ENCODE measurements at regions not wholly inside any gene's neighbourhood (a gene's known extent, or its start where the extent isn't known, plus 50 kb on each side); places are given as distances from the start of the nearest gene placed in this dataset.
A peak's percentile ranks its signal among the peaks of the same experiment; 100 is the strongest.

- CTCF ChIA-PET: no interaction called here
- no peaks in the 10 kb centered on the region for H3K9me3 ChIP-seq (ENCODE audit: low read depth, low read length, poor library complexity, severe bottlenecking)
- H3K4me3 ChIP-seq (ENCODE audit: low read depth, low read length, poor library complexity, severe bottlenecking): no peak overlapping the region
- POLR2A ChIA-PET (ENCODE audit: low non-redundant PET): no interaction called here
- intact Hi-C loops (cut with micrococcal nuclease; ENCODE audit: unreplicated experiment): no loop called here
- H3K27me3 ChIP-seq (replicated peaks; ENCODE audit: insufficient read depth, low read depth, low read length, poor library complexity): no peaks in the 10 kb centered on the region
- no peaks in the 10 kb centered on the region for H3K4me1 ChIP-seq (ENCODE audit: insufficient read depth, low read length, poor library complexity, severe bottlenecking)
- H3K36me3 ChIP-seq (ENCODE audit: insufficient read depth, low read length, poor library complexity, severe bottlenecking): no peaks in the 10 kb centered on the region
- H3K27ac ChIP-seq (ENCODE audit: low read depth, low read length, poor library complexity, severe bottlenecking): no peak overlapping the region
- TF ChIP-seq EZH2 (IDR thresholded peaks at IDR 0.05; ENCODE audit: borderline replicate concordance, low read depth, low read length, poor library complexity, severe bottlenecking) (no peak), CTCF (conservative IDR thresholded peaks at IDR 0.05; ENCODE audit: low read depth, low read length) (no peak)
- BruUV-seq (replicated peaks): no TSS peak
- DNase-seq (ENCODE audit: low spot score): no peak
Observed at GRCh38 chr3:144358191-144358590, 386.6 kb downstream of the DIPK2A start.

GRCh38 chr3:144361002-144361401 lies 389.4 kb downstream of the DIPK2A start:
- no peaks in the 10 kb centered on the region for H3K4me1 ChIP-seq (ENCODE audit: insufficient read depth, low read length, poor library complexity, severe bottlenecking)
- no peak overlapping the region for H3K27ac ChIP-seq (ENCODE audit: low read depth, low read length, poor library complexity, severe bottlenecking)
- no peaks in the 10 kb centered on the region for H3K36me3 ChIP-seq (ENCODE audit: insufficient read depth, low read length, poor library complexity, severe bottlenecking)
- CTCF ChIA-PET: no interaction called here
- no peaks in the 10 kb centered on the region for H3K27me3 ChIP-seq (replicated peaks; ENCODE audit: insufficient read depth, low read depth, low read length, poor library complexity)
- H3K4me3 ChIP-seq (ENCODE audit: low read depth, low read length, poor library complexity, severe bottlenecking): no peak overlapping the region
- no peaks in the 10 kb centered on the region for H3K9me3 ChIP-seq (ENCODE audit: low read depth, low read length, poor library complexity, severe bottlenecking)
- intact Hi-C loops (cut with micrococcal nuclease; ENCODE audit: unreplicated experiment): loop anchor here (10.0 kb wide), 1 partner anchor 386 kb away; the partner anchor contains the start of gene DIPK2A
- no peak for TF ChIP-seq CTCF (conservative IDR thresholded peaks at IDR 0.05; ENCODE audit: low read depth, low read length)
- TF ChIP-seq EZH2 (IDR thresholded peaks at IDR 0.05; ENCODE audit: borderline replicate concordance, low read depth, low read length, poor library complexity, severe bottlenecking): no peak
- no TSS peak for BruUV-seq (replicated peaks)
- DNase-seq (ENCODE audit: low spot score): no peak
- POLR2A ChIA-PET (ENCODE audit: low non-redundant PET): no interaction called here

GRCh38 chr3:144362126-144362525 lies 390.5 kb downstream of the DIPK2A start:
- no peak for TF ChIP-seq CTCF (conservative IDR thresholded peaks at IDR 0.05; ENCODE audit: low read depth, low read length)
- no peak overlapping the region for H3K4me3 ChIP-seq (ENCODE audit: low read depth, low read length, poor library complexity, severe bottlenecking)
- POLR2A ChIA-PET (ENCODE audit: low non-redundant PET): no interaction called here
- no peaks in the 10 kb centered on the region for H3K36me3 ChIP-seq (ENCODE audit: insufficient read depth, low read length, poor library complexity, severe bottlenecking)
- H3K9me3 ChIP-seq (ENCODE audit: low read depth, low read length, poor library complexity, severe bottlenecking): no peaks in the 10 kb centered on the region
- CTCF ChIA-PET: no interaction called here
- BruUV-seq (replicated peaks): no TSS peak
- intact Hi-C loops (cut with micrococcal nuclease; ENCODE audit: unreplicated experiment): loop anchor here (10.0 kb wide), 1 partner anchor 387 kb away; the partner anchor contains the start of gene DIPK2A
- no peak overlapping the region for H3K27ac ChIP-seq (ENCODE audit: low read depth, low read length, poor library complexity, severe bottlenecking)
- peak; percentile 67 for DNase-seq (ENCODE audit: low spot score)
- H3K27me3 ChIP-seq (replicated peaks; ENCODE audit: insufficient read depth, low read depth, low read length, poor library complexity): no peaks in the 10 kb centered on the region
- no peaks in the 10 kb centered on the region for H3K4me1 ChIP-seq (ENCODE audit: insufficient read depth, low read length, poor library complexity, severe bottlenecking)

Measured in A673 (cell line).